ENCODE measurements at regions not wholly inside any gene's neighbourhood (a gene's known extent, or its start where the extent isn't known, plus 50 kb on each side); places are given as distances from the start of the nearest gene placed in this dataset.

GRCh38 chr2:128979182-128979581 is 660.5 kb upstream of the HS6ST1 start:
- no peak for DNase-seq (ENCODE audit: extremely low read depth, low read depth, low spot score)

GRCh38 chr2:128980475-128980874 is 661.8 kb upstream of the HS6ST1 start:
- no peak for DNase-seq (ENCODE audit: extremely low read depth, low read depth, low spot score)

GRCh38 chr2:128981353-128981752 is 662.7 kb upstream of the HS6ST1 start:
- DNase-seq (ENCODE audit: extremely low read depth, low read depth, low spot score), result no peak

- no peak for DNase-seq (ENCODE audit: extremely low read depth, low read depth, low spot score)
These were observed 663.3 kb upstream of the HS6ST1 start for GRCh38 chr2:128982001-128982400.

GRCh38 chr2:128982670-128983069 is 664.0 kb upstream of the HS6ST1 start:
- DNase-seq (ENCODE audit: extremely low read depth, low read depth, low spot score), result no peak

- no peak for DNase-seq (ENCODE audit: extremely low read depth, low read depth, low spot score)
These were observed 664.4 kb upstream of the HS6ST1 start for GRCh38 chr2:128983094-128983493.

- DNase-seq (ENCODE audit: extremely low read depth, low read depth, low spot score), result no peak
These were observed 665.4 kb upstream of the HS6ST1 start for GRCh38 chr2:128984081-128984480.

- DNase-seq (ENCODE audit: extremely low read depth, low read depth, low spot score), result no peak
These were observed 666.2 kb upstream of the HS6ST1 start for GRCh38 chr2:128984855-128985254.

GRCh38 chr2:128986026-128986715 is 667.5 kb upstream of the HS6ST1 start:
- DNase-seq (ENCODE audit: extremely low read depth, low read depth, low spot score), result no peak

GRCh38 chr2:128986867-128987268 is 668.2 kb upstream of the HS6ST1 start:
- no peak for DNase-seq (ENCODE audit: extremely low read depth, low read depth, low spot score)

- DNase-seq (ENCODE audit: extremely low read depth, low read depth, low spot score), result no peak
These were observed 669.7 kb upstream of the HS6ST1 start for GRCh38 chr2:128988326-128988725.

GRCh38 chr2:128988967-128989366 is 670.3 kb upstream of the HS6ST1 start:
- no peak for DNase-seq (ENCODE audit: extremely low read depth, low read depth, low spot score)

GRCh38 chr2:128995086-128995485 is 676.4 kb upstream of the HS6ST1 start:
- no peak for DNase-seq (ENCODE audit: extremely low read depth, low read depth, low spot score)

- DNase-seq (ENCODE audit: extremely low read depth, low read depth, low spot score), result no peak
These were observed 677.4 kb upstream of the HS6ST1 start for GRCh38 chr2:128996078-128996477.

GRCh38 chr2:128997166-128997866 is 678.6 kb upstream of the HS6ST1 start:
- DNase-seq (ENCODE audit: extremely low read depth, low read depth, low spot score), result no peak

GRCh38 chr2:129001926-129002325 is 683.3 kb upstream of the HS6ST1 start:
- no peak for DNase-seq (ENCODE audit: extremely low read depth, low read depth, low spot score)

GRCh38 chr2:129002751-129003150 is 684.1 kb upstream of the HS6ST1 start:
- no peak for DNase-seq (ENCODE audit: extremely low read depth, low read depth, low spot score)

GRCh38 chr2:129004485-129004884 is 685.8 kb upstream of the HS6ST1 start:
- DNase-seq (ENCODE audit: extremely low read depth, low read depth, low spot score), result no peak

- DNase-seq (ENCODE audit: extremely low read depth, low read depth, low spot score), result no peak
These were observed 686.3 kb upstream of the HS6ST1 start for GRCh38 chr2:129004940-129005490.

GRCh38 chr2:129006135-129006886 is 687.6 kb upstream of the HS6ST1 start:
- no peak for DNase-seq (ENCODE audit: extremely low read depth, low read depth, low spot score)

- no peak for DNase-seq (ENCODE audit: extremely low read depth, low read depth, low spot score)
These were observed 688.2 kb upstream of the HS6ST1 start for GRCh38 chr2:129006901-129007300.
